WTC11 (cell line): ENCODE measurements at regions not wholly inside any gene's neighbourhood (a gene's known extent, or its start where the extent isn't known, plus 50 kb on each side); places are given as distances from the start of the nearest gene placed in this dataset.

Source experiments
- ZBTB21 ChIP-seq: sonication (generic); formaldehyde crosslinking; IDR thresholded peaks from 2 replicates; pipeline ENCODE4 v1.8.1; 2023; ENCODE audit warnings: mild to moderate bottlenecking, missing genetic modification reagents, borderline replicate concordance
- ZNF138 ChIP-seq: sonication (generic); formaldehyde crosslinking; conservative IDR thresholded peaks from 2 replicates; pipeline ENCODE4 v1.8.1; 2022; ENCODE audit warnings: mild to moderate bottlenecking, moderate library complexity, missing genetic modification reagents
- TF ChIP-seq, protein P1 (sequence below): sonication (generic); formaldehyde crosslinking; IDR thresholded peaks from 2 replicates; pipeline ENCODE4 v1.8.0; 2022; ENCODE audit warnings: mild to moderate bottlenecking, missing genetic modification reagents
- TF ChIP-seq, protein P2 (sequence below): fragments of 200-600 bp; IDR thresholded peaks from 2 replicates; pipeline ENCODE4 v1.8.0; 2022; ENCODE audit warnings: antibody characterized with exemption

GRCh38 chr2:200172944-200173581 is 133.4 kb upstream of the SPATS2L start:
- TF ChIP-seq, protein P1, sequence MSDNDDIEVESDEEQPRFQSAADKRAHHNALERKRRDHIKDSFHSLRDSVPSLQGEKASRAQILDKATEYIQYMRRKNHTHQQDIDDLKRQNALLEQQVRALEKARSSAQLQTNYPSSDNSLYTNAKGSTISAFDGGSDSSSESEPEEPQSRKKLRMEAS = no peak
- TF ChIP-seq, protein P2, sequence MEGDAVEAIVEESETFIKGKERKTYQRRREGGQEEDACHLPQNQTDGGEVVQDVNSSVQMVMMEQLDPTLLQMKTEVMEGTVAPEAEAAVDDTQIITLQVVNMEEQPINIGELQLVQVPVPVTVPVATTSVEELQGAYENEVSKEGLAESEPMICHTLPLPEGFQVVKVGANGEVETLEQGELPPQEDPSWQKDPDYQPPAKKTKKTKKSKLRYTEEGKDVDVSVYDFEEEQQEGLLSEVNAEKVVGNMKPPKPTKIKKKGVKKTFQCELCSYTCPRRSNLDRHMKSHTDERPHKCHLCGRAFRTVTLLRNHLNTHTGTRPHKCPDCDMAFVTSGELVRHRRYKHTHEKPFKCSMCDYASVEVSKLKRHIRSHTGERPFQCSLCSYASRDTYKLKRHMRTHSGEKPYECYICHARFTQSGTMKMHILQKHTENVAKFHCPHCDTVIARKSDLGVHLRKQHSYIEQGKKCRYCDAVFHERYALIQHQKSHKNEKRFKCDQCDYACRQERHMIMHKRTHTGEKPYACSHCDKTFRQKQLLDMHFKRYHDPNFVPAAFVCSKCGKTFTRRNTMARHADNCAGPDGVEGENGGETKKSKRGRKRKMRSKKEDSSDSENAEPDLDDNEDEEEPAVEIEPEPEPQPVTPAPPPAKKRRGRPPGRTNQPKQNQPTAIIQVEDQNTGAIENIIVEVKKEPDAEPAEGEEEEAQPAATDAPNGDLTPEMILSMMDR = no peak
- TF ChIP-seq ZBTB21 (CRISPR knock-in tag) (no peak), ZNF138 (no peak)
